Spleen (tissue), 11 donors: ENCODE measurements at regions not wholly inside any gene's neighbourhood (a gene's known extent, or its start where the extent isn't known, plus 50 kb on each side); places are given as distances from the start of the nearest gene placed in this dataset.

Experiments used
- DNase-seq: peaks from one replicate; pipeline ENCODE4 v3.0.0-alpha.2; 2020
- H3K27ac ChIP-seq, 8 donors: fragments of 200-600 bp; sonication (generic) in 7 of 8; 1 replicate in 4 of 8; 2 replicates in 4 of 8; pipeline versions ENCODE4 v1.5.0 to v1.8.0; 2016 to 2021; ENCODE audit warnings: inconsistent platforms in 4 of 8, mild to moderate bottlenecking in 4 of 8, moderate library complexity in 1 of 8
- H3K27me3 ChIP-seq, 7 donors: fragments of 200-600 bp; sonication (generic) in 6 of 7; replicated peaks in 1 of 7; 1 replicate in 4 of 7; 2 replicates in 3 of 7; pipeline versions ENCODE4 v1.5.0 to v1.8.0; 2016 to 2021; ENCODE audit warnings: inconsistent platforms in 3 of 7, mild to moderate bottlenecking in 1 of 7
- H3K36me3 ChIP-seq, 6 donors: fragments of 200-600 bp; sonication (generic) in 5 of 6; 1 replicate in 4 of 6; 2 replicates in 2 of 6; pipeline versions ENCODE4 v1.5.0 to v1.8.0; 2016 to 2021; ENCODE audit warnings: inconsistent platforms in 2 of 6
- H3K4me1 ChIP-seq, 6 donors: fragments of 200-600 bp; sonication (generic) in 5 of 6; 1 replicate in 3 of 6; 2 replicates in 3 of 6; pipeline versions ENCODE4 v1.5.0 to v1.8.0; 2016 to 2021; ENCODE audit warnings: inconsistent platforms in 3 of 6
- H3K4me3 ChIP-seq, 8 donors: fragments of 200-600 bp; sonication (generic) in 7 of 8; 1 replicate in 4 of 8; 2 replicates in 4 of 8; pipeline versions ENCODE4 v1.5.0 to v1.8.0; 2016 to 2021; ENCODE audit warnings: inconsistent platforms in 4 of 8, mild to moderate bottlenecking in 4 of 8, moderate library complexity in 2 of 8
- H3K9me3 ChIP-seq, 8 donors: fragments of 200-600 bp; sonication (generic) in 7 of 8; 1 replicate in 4 of 8; 2 replicates in 4 of 8; pipeline versions ENCODE4 v1.5.0 to v1.8.0; 2016 to 2021; ENCODE audit warnings: inconsistent platforms in 4 of 8
- CTCF ChIP-seq, 11 experiments: fragments of 200-600 bp in 7 of 11; fragments of 450-650 bp in 4 of 11; sonication (generic) in 4 of 11; IDR thresholded peaks in 8 of 11; conservative IDR thresholded peaks in 3 of 11; 1 replicate in 7 of 11; 2 replicates in 4 of 11; pipeline versions ENCODE4 v1.4.0 to v1.8.0; 2016 to 2021; ENCODE audit warnings: antibody characterized with exemption in 11 of 11, inconsistent platforms in 4 of 11, mild to moderate bottlenecking in 1 of 11
- POLR2A ChIP-seq, 3 donors: fragments of 450-650 bp; IDR thresholded peaks; one replicate each; pipeline ENCODE4 v1.5.1; 2017; ENCODE audit warnings: antibody characterized with exemption in 3 of 3, mild to moderate bottlenecking in 1 of 3
- POLR2AphosphoS5 ChIP-seq, 3 donors: sonication (generic); formaldehyde crosslinking; IDR thresholded peaks; one replicate each; pipeline ENCODE4 v1.5.1; 2017; ENCODE audit warnings: antibody characterized with exemption in 3 of 3
- WGBS, 5 donors: extraction: QIAGEN DNeasy Blood & Tissue Kit in 3 of 5; methylation state at CpG; one replicate each; pipeline versions ENCODE4 v1.1.5 to v1.1.7; 2013 to 2018; 5-methylcytosine and 5-hydroxymethylcytosine counted together
- intact Hi-C: fragments of 100-400 bp; cut with DNase I; formaldehyde crosslinking; loops from one replicate; pipeline ENCODE4 v1.15.0; 2023; ENCODE audit warnings: low total_unique reads
- donor health status: healthy with polysubstance abuse.
- donor health status: DM: no; HTN: no; CAD: no; lungs with moderate emphysema.
- donor health status: DM: no; HTN: no; CAD: no.
- donor health status: Bipolar disorder and iron deficiency.
- donor health status: healthy.
- donor health status: DM: no; HTN: no; CAD: no.
- donor health status: DM: yes; HTN: yes; CAD: no.

GRCh38 chr17:72523491-72523890 lies 402.7 kb downstream of the SOX9 start:
- H3K27ac ChIP-seq = no peak overlapping the region
- TF ChIP-seq CTCF (IDR thresholded peaks at IDR 0.05 in 8 of 11, conservative IDR thresholded peaks at IDR 0.05 in 3 of 11) = no peak
- TF ChIP-seq POLR2AphosphoS5 (IDR thresholded peaks at IDR 0.05) = no peak
- TF ChIP-seq POLR2A (IDR thresholded peaks at IDR 0.05) = no peak
- no peak overlapping the region for H3K4me3 ChIP-seq
- no peaks in the 10 kb centered on the region for H3K9me3 ChIP-seq
- no peaks in the 10 kb centered on the region for H3K4me1 ChIP-seq
- WGBS, 5 donors = 89 to 94% (median 90%) methylated on average over 5 of the region's 5 CpGs
- H3K36me3 ChIP-seq = no peaks in the 10 kb centered on the region
- peaks cover 0 to 46% (median 0%) of the 10 kb centered on the region in 7 donors for H3K27me3 ChIP-seq
- intact Hi-C loops = no loop called here
- no peak for DNase-seq

GRCh38 chr17:72525225-72526015 lies 404.6 kb downstream of the SOX9 start:
- 23 to 32% (median 26%) methylated on average over 5 of the region's 5 CpGs for WGBS, 5 donors
- Histone ChIP-seq H3K27ac (no peak overlapping the region), H3K9me3 (no peaks in the 10 kb centered on the region), H3K4me3 (no peak overlapping the region), H3K36me3 (no peaks in the 10 kb centered on the region), H3K4me1 (no peaks in the 10 kb centered on the region), H3K27me3 (peaks cover 0 to 29% (median 0%) of the 10 kb centered on the region in 7 donors)
- TF ChIP-seq POLR2A (IDR thresholded peaks at IDR 0.05) (no peak), POLR2AphosphoS5 (IDR thresholded peaks at IDR 0.05) (no peak), CTCF (IDR thresholded peaks at IDR 0.05 in 8 of 11, conservative IDR thresholded peaks at IDR 0.05 in 3 of 11) (no peak)
- intact Hi-C loops = no loop called here
- DNase-seq = no peak

- no peaks in the 10 kb centered on the region for H3K9me3 ChIP-seq
- 75 to 90% (median 81%) methylated on average over 8 of the region's 8 CpGs for WGBS, 5 donors
- H3K27ac ChIP-seq = no peak overlapping the region
- no peak for DNase-seq
- H3K4me3 ChIP-seq = no peak overlapping the region
- H3K27me3 ChIP-seq = peaks cover 0 to 20% (median 0%) of the 10 kb centered on the region in 7 donors
- no peaks in the 10 kb centered on the region for H3K4me1 ChIP-seq
- H3K36me3 ChIP-seq = no peaks in the 10 kb centered on the region
- intact Hi-C loops = no loop called here
- TF ChIP-seq POLR2A (IDR thresholded peaks at IDR 0.05) (no peak), POLR2AphosphoS5 (IDR thresholded peaks at IDR 0.05) (no peak), CTCF (IDR thresholded peaks at IDR 0.05 in 8 of 11, conservative IDR thresholded peaks at IDR 0.05 in 3 of 11) (no peak)
These were observed 405.9 kb downstream of the SOX9 start for GRCh38 chr17:72526769-72527168.

- Histone ChIP-seq H3K27ac (no peak overlapping the region), H3K4me3 (no peak overlapping the region), H3K36me3 (no peaks in the 10 kb centered on the region), H3K4me1 (no peaks in the 10 kb centered on the region), H3K27me3 (peaks cover 0 to 16% (median 0%) of the 10 kb centered on the region in 7 donors), H3K9me3 (no peaks in the 10 kb centered on the region)
- TF ChIP-seq POLR2AphosphoS5 (IDR thresholded peaks at IDR 0.05) (no peak), CTCF (IDR thresholded peaks at IDR 0.05 in 8 of 11, conservative IDR thresholded peaks at IDR 0.05 in 3 of 11) (no peak)
- WGBS, 5 donors = 72 to 89% (median 84%) methylated on average over 9 of the region's 9 CpGs
- no peak for DNase-seq
- intact Hi-C loops = no loop called here
These were observed 407.0 kb downstream of the SOX9 start for GRCh38 chr17:72527789-72528188.
